ENCODE measurements at regions not wholly inside any gene's neighbourhood (a gene's known extent, or its start where the extent isn't known, plus 50 kb on each side); places are given as distances from the start of the nearest gene placed in this dataset.

DNA sequence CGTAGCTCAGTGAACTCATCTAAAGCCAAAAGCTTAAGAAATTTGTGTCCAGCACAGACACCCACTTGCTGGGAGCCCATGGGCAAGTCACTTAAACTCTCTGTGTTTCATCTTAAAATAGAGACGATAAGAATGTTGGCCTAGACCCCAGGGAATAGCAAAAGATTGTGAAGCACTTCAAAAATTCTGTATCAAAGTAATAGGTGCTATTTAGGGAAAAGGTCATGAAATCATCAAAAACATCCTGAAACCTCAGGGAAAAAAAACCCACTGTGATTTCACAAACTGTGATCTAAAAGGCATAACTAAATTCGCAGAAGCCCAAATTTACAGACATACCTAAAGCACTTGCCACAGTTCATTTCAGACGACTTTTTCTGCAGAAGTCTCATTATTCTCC is 278.3 kb downstream of the NR2F1-AS1 start:
- no peaks in the 10 kb centered on the region for H3K36me3 ChIP-seq
- in situ Hi-C loops (cut with MboI; ENCODE audit: low sequenced_read_pairs in 4 of 4) = no loop called here
- H3K27me3 ChIP-seq = no peaks in the 10 kb centered on the region
- DNase-seq = no peak
- intact Hi-C loops (cut with DNase I; ENCODE audit: low total_unique reads) = no loop called here
- H3K9me3 ChIP-seq = no peaks in the 10 kb centered on the region
- TF ChIP-seq POLR2A (IDR thresholded peaks at IDR 0.05) = no peak
- TF ChIP-seq, protein P1, sequence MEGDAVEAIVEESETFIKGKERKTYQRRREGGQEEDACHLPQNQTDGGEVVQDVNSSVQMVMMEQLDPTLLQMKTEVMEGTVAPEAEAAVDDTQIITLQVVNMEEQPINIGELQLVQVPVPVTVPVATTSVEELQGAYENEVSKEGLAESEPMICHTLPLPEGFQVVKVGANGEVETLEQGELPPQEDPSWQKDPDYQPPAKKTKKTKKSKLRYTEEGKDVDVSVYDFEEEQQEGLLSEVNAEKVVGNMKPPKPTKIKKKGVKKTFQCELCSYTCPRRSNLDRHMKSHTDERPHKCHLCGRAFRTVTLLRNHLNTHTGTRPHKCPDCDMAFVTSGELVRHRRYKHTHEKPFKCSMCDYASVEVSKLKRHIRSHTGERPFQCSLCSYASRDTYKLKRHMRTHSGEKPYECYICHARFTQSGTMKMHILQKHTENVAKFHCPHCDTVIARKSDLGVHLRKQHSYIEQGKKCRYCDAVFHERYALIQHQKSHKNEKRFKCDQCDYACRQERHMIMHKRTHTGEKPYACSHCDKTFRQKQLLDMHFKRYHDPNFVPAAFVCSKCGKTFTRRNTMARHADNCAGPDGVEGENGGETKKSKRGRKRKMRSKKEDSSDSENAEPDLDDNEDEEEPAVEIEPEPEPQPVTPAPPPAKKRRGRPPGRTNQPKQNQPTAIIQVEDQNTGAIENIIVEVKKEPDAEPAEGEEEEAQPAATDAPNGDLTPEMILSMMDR (IDR thresholded peaks at IDR 0.05 in 4 of 5, conservative IDR thresholded peaks at IDR 0.05 in 1 of 5) = no peak
- H3K4me1 ChIP-seq = no peaks in the 10 kb centered on the region
- no peak overlapping the region for H3K4me3 ChIP-seq
- H3K27ac ChIP-seq = no peak overlapping the region
- no peak for ATAC-seq

DNA sequence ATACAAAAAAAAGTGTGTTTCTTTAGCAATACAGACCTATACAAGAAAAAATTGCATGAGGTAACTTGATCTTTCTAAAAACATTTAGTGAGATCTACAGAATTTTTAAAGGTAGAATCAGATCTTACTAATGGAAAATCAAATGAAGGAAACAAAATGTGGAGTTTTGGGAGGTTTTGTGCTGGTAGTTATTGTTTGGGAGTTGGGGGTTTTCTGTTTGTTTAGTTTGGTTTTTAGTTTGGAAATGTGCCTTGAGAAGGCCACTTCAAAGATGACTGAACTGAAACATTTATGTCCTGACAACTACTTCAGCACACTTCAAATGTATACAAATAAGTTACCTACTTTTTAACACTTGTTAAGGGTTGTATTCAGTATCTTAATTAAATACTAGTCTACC is 280.1 kb downstream of the NR2F1-AS1 start:
- no peak overlapping the region for H3K27ac ChIP-seq
- H3K4me3 ChIP-seq = no peak overlapping the region
- DNase-seq (no peak), ATAC-seq (no peak)
- H3K9me3 ChIP-seq = no peaks in the 10 kb centered on the region
- no peaks in the 10 kb centered on the region for H3K36me3 ChIP-seq
- intact Hi-C loops (cut with DNase I; ENCODE audit: low total_unique reads) = no loop called here
- H3K4me1 ChIP-seq = no peaks in the 10 kb centered on the region
- TF ChIP-seq POLR2A (IDR thresholded peaks at IDR 0.05) = no peak
- in situ Hi-C loops (cut with MboI; ENCODE audit: low sequenced_read_pairs in 4 of 4) = no loop called here
- no peaks in the 10 kb centered on the region for H3K27me3 ChIP-seq

DNA sequence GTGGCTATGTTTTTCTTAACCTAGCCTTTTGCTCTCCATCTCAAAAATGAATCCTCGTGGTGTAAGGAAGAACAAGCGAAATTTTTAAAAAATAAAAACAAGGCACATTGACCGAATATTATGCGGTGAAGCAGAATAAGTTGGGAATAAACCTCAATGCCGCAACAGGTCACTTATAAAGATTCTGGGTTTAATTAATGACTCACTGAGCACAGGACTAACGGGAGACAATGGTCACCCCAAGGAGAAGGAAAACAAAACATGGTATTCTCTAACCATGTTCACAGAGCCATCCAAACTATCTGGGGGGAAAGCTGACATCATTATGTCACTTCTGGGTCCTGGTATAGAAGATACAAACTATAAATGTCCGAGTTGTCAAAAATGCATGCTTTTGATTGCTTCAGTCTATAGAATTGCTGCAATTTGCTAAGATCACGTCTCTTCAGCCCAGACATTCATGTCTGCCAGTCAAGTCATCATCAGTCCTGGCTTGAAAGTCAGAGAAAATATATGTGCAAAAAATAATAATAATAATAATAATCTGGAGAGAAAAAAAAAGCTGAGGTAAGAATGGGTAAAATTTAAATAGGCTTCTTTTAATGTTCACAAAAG is 280.6 kb downstream of the NR2F1-AS1 start:
- DNase-seq (no peak), ATAC-seq (no peak)
- intact Hi-C loops (cut with DNase I; ENCODE audit: low total_unique reads) (no loop called here), in situ Hi-C loops (cut with MboI; ENCODE audit: low sequenced_read_pairs in 4 of 4) (no loop called here)
- H3K9me3 ChIP-seq = no peaks in the 10 kb centered on the region
- no peaks in the 10 kb centered on the region for H3K27me3 ChIP-seq
- H3K4me3 ChIP-seq = no peak overlapping the region
- no peaks in the 10 kb centered on the region for H3K4me1 ChIP-seq
- no peak overlapping the region for H3K27ac ChIP-seq
- H3K36me3 ChIP-seq = no peaks in the 10 kb centered on the region
- TF ChIP-seq, protein P1 (IDR thresholded peaks at IDR 0.05 in 4 of 5, conservative IDR thresholded peaks at IDR 0.05 in 1 of 5) = no peak
- TF ChIP-seq POLR2A (IDR thresholded peaks at IDR 0.05) = no peak

DNA sequence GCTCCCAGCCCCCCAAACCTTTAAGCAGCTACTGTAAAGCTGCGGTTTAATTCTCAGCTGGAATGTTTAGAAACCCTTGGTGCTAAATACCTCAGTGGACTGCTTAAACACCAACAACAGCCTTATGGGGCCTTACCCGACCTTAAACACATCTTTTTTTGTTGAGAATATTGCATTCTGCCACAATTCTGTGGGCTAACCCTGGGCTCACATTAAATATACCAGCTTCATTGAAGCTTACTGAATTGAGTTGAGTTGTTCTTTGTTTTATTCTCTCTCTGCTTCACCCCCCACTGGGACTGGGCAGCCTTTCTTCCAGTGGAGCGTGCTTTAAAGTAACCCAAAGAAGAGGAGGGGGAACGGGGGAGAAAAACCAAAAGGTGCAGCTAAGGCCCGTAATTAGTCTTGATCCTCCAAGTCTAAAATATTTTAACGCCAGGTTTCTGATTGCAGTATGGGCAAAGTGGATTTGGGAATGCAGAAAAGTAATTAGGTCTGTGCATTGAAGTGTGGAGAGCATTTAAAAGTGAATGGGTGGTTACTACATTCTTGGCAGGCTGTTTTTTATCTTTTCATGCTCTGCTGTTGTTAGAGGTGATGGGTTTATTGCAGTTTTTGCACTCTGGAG is 281.2 kb downstream of the NR2F1-AS1 start:
- no peaks in the 10 kb centered on the region for H3K4me1 ChIP-seq
- in situ Hi-C loops (cut with MboI; ENCODE audit: low sequenced_read_pairs in 4 of 4) = no loop called here
- no peaks in the 10 kb centered on the region for H3K36me3 ChIP-seq
- H3K27me3 ChIP-seq = no peaks in the 10 kb centered on the region
- H3K9me3 ChIP-seq = no peaks in the 10 kb centered on the region
- H3K27ac ChIP-seq = no peak overlapping the region
- no peak for ATAC-seq
- no peak overlapping the region for H3K4me3 ChIP-seq
- intact Hi-C loops (cut with DNase I; ENCODE audit: low total_unique reads) = no loop called here
- no peak for DNase-seq
- no peak for TF ChIP-seq POLR2A (IDR thresholded peaks at IDR 0.05)
- TF ChIP-seq, protein P1 (IDR thresholded peaks at IDR 0.05 in 4 of 5, conservative IDR thresholded peaks at IDR 0.05 in 1 of 5) = no peak

DNA sequence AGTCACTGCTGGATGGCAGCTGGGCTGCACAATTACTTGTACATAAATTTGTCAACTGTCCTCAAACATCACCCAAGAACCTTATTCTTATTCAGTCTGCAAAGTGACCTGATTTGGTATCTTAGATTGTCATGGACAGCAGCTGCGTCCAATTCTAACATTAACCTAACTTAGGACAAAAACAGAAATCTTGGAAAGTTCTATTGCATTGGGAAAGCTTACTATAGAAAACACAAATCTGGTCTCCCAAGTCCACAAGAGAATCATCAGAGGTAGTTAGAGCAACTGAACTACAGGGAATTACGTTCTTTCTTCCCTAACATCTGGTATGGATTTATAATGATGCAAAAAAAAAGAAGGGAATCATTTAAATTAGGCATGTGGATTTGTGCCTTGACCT is 283.9 kb downstream of the NR2F1-AS1 start:
- Histone ChIP-seq H3K4me3 (no peak overlapping the region), H3K4me1 (no peaks in the 10 kb centered on the region), H3K27ac (no peak overlapping the region), H3K27me3 (no peaks in the 10 kb centered on the region), H3K36me3 (no peaks in the 10 kb centered on the region), H3K9me3 (no peaks in the 10 kb centered on the region)
- ATAC-seq (no peak), DNase-seq (no peak)
- in situ Hi-C loops (cut with MboI; ENCODE audit: low sequenced_read_pairs in 4 of 4) = no loop called here
- intact Hi-C loops (cut with DNase I; ENCODE audit: low total_unique reads) = no loop called here
- TF ChIP-seq, protein P1 (IDR thresholded peaks at IDR 0.05 in 4 of 5, conservative IDR thresholded peaks at IDR 0.05 in 1 of 5) = no peak
- TF ChIP-seq POLR2A (IDR thresholded peaks at IDR 0.05) = no peak
